Activated B cell treated with CpG ODN at 0.5 μM for 24 hours (primary cell): ENCODE measurements at regions not wholly inside any gene's neighbourhood (a gene's known extent, or its start where the extent isn't known, plus 50 kb on each side); places are given as distances from the start of the nearest gene placed in this dataset.

Experiments
- ATAC-seq: fragments of 200-7000 bp; cut with Tn5 transposase; one replicate; pipeline ENCODE4 v1.10.0; 2021; ENCODE audit warnings: low read depth, mild to moderate bottlenecking, moderate library complexity
- CTCF ChIA-PET: fragments of 350-600 bp; sonication (Branson Sonifier 250); formaldehyde crosslinking; loops from one replicate; lab custom pipeline; 2021; ENCODE audit warnings: antibody characterized with exemption; lab: Charles Lee
- POLR2A ChIA-PET: fragments of 350-600 bp; sonication (Branson Sonifier 250); formaldehyde crosslinking; loops from one replicate; lab custom pipeline; 2021; ENCODE audit warnings: antibody characterized with exemption; lab: Charles Lee
- DNase-seq: peaks from one replicate; pipeline ENCODE4 v3.0.0; 2022
- H3K27ac Mint-ChIP-seq: one replicate; pipeline ENCODE4 v1.8.0; 2020; ENCODE audit warnings: mixed read lengths
- H3K27me3 Mint-ChIP-seq: one replicate; pipeline ENCODE4 v1.8.0; 2021; ENCODE audit warnings: mixed read lengths
- H3K36me3 Mint-ChIP-seq: one replicate; pipeline ENCODE4 v1.8.0; 2021; ENCODE audit warnings: low read depth, mixed read lengths
- H3K4me1 Mint-ChIP-seq: one replicate; pipeline ENCODE4 v1.8.0; 2021; ENCODE audit warnings: mixed read lengths
- H3K4me3 Mint-ChIP-seq: one replicate; pipeline ENCODE4 v1.8.0; 2020; ENCODE audit warnings: mild to moderate bottlenecking, mixed read lengths
- H3K9me3 Mint-ChIP-seq: one replicate; pipeline ENCODE4 v1.8.0; 2020; ENCODE audit warnings: mixed read lengths
- intact Hi-C: fragments of 100-400 bp; cut with micrococcal nuclease; formaldehyde crosslinking; loops from one replicate; pipeline ENCODE4 v1.15.1; 2024
- TF ChIP-seq, protein P1 (sequence below): fragments of 200-600 bp; IDR thresholded peaks from one replicate; pipeline ENCODE4 v1.8.0; 2022; ENCODE audit warnings: antibody characterized with exemption, mild to moderate bottlenecking

DNA sequence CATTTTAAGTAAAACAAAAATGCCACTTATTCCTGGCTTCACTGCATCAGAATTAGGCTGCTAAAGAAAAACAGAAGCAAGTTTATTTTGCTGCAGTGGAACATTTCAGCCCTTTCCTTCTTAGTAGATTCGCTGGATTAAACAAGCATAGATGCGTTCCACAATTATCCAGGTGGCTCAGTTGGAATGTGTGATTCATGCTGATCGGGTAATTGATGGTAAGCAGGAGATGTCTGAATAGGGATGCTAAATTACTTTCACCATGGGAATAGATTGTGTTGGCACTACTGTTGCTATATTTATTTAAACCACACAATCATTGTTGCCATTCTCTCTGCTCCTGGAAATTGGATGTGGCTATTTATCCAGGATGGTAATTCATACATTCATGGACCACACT is 440.1 kb upstream of the DDI1 start:
- Mint-ChIP-seq H3K36me3 (no peaks in the 10 kb centered on the region), H3K9me3 (no peaks in the 10 kb centered on the region), H3K4me3 (no peak overlapping the region), H3K27ac (no peak overlapping the region), H3K27me3 (peaks cover 10% of the 10 kb centered on the region), H3K4me1 (no peaks in the 10 kb centered on the region)
- ATAC-seq (no peak), DNase-seq (no peak)
- ChIA-PET POLR2A (interaction anchor here (0.6 kb wide), 1 partner anchor 535 kb away, joined by 9 read pairs; no protein-coding TSS in a partner anchor), CTCF (no interaction called here)
- intact Hi-C loops = no loop called here
- TF ChIP-seq, protein P1, sequence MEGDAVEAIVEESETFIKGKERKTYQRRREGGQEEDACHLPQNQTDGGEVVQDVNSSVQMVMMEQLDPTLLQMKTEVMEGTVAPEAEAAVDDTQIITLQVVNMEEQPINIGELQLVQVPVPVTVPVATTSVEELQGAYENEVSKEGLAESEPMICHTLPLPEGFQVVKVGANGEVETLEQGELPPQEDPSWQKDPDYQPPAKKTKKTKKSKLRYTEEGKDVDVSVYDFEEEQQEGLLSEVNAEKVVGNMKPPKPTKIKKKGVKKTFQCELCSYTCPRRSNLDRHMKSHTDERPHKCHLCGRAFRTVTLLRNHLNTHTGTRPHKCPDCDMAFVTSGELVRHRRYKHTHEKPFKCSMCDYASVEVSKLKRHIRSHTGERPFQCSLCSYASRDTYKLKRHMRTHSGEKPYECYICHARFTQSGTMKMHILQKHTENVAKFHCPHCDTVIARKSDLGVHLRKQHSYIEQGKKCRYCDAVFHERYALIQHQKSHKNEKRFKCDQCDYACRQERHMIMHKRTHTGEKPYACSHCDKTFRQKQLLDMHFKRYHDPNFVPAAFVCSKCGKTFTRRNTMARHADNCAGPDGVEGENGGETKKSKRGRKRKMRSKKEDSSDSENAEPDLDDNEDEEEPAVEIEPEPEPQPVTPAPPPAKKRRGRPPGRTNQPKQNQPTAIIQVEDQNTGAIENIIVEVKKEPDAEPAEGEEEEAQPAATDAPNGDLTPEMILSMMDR = no peak

DNA sequence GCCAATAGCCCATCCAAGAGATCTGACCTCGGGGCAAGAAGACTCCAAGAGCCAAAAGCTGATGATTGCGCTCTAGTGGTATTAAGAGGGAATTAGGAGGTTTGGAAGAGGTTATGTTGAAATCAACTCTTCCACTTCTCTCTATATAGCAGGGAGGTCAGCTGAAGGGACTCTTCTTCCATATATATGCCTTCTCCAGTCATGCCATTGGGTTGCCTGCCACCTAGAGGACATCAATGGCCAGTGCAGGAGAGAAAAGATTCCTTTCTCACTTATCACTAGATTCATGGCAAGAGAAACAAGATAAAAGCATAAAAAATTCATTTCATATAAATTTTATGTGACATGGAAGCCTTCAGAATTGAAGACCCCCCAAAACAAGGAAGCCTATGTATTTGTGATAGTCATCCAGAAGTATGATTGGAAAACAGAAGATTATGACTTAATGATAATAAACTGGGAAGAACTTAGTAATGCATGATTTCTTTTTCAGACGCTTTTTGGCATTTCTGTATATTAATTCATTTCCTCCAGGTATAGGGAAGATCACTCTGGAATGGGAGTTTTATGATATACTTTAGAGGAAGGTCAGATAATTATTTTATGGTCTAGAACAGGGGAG is 435.1 kb upstream of the DDI1 start:
- Mint-ChIP-seq H3K36me3 (no peaks in the 10 kb centered on the region), H3K9me3 (no peaks in the 10 kb centered on the region), H3K27ac (no peak overlapping the region), H3K27me3 (peaks cover 12% of the 10 kb centered on the region), H3K4me1 (no peaks in the 10 kb centered on the region), H3K4me3 (no peak overlapping the region)
- no peak for DNase-seq
- ChIA-PET CTCF (interaction anchor here (0.7 to 1.5 kb wide), 3 partner anchors 8 to 565 kb away, joined by 3 to 5 read pairs (median 4); no protein-coding TSS in a partner anchor), POLR2A (interaction anchor here (0.6 kb wide), 1 partner anchor 496 kb away, joined by 3 read pairs; no protein-coding TSS in a partner anchor)
- TF ChIP-seq, protein P1 = peak; percentile 43
- intact Hi-C loops = loop anchor here (1.0 kb wide), 1 partner anchor 275 kb away; no protein-coding TSS in a partner anchor
- ATAC-seq = peak; percentile 37

DNA sequence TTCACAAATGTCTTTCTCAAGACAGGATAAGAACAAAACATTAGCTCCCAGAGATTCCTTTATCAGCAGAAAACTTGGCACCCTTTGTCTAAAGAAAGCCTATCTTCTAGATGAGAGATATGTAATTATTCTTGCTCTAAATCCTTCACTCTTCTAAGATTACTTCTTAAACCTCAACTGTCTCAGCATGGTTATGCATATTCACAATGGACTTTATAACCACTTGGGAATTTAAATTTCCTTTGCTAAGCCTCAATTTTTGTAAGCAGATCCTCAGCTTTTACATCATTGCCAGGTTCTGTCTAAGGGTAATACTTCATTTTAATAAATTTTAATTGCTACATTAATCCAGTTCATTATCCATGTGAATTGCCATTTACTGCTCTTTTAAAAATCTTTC is 433.6 kb upstream of the DDI1 start:
- TF ChIP-seq, protein P1 = no peak
- Mint-ChIP-seq H3K36me3 (no peaks in the 10 kb centered on the region), H3K27me3 (peaks cover 12% of the 10 kb centered on the region), H3K27ac (no peak overlapping the region), H3K4me3 (no peak overlapping the region), H3K9me3 (no peaks in the 10 kb centered on the region), H3K4me1 (no peaks in the 10 kb centered on the region)
- intact Hi-C loops = no loop called here
- ChIA-PET POLR2A (no interaction called here), CTCF (no interaction called here)
- ATAC-seq = no peak
- DNase-seq = no peak

DNA sequence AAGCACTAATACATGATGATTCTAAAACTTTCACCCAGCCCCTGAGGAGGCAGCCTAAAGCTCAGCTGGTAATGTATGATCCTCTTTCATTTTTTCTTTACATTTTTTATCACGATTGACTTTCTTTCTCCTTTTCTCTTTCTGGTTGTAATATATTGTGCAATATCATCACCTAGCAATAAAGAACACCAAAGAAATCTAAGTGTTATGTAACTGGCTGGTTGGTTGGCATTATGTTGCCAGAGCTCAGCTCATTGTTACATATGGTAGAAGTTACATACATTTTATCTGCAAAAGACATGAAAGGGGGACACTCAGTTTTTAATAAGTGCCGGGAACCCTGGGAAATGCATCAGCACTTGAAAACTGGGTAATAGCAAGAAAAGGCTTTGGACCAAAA is 432.1 kb upstream of the DDI1 start:
- Mint-ChIP-seq H3K36me3 (no peaks in the 10 kb centered on the region), H3K27ac (no peak overlapping the region), H3K4me3 (no peak overlapping the region), H3K9me3 (no peaks in the 10 kb centered on the region), H3K4me1 (no peaks in the 10 kb centered on the region), H3K27me3 (peaks cover 12% of the 10 kb centered on the region)
- ATAC-seq = no peak
- TF ChIP-seq, protein P1 = no peak
- no peak for DNase-seq
- intact Hi-C loops = no loop called here
- CTCF ChIA-PET = no interaction called here
- POLR2A ChIA-PET = no interaction called here

DNA sequence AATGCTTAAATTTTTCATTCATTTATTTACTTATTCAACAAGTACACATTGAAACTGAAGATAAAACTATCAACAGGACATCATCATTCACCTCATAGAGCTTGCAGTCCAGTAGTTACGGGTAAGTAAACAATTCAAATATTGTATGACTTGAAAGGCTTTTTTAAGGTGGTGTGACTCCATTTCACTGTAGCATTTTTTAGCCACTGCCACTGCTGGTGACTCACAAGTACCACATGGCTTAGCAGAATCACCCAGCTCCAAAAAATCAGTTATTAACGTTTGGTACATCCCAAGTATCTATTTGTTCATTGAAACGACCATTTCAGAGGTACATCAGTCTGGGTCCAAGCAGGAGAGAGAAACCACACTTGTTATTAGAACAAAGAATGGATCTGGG is 427.9 kb upstream of the DDI1 start:
- ChIA-PET POLR2A (no interaction called here), CTCF (interaction anchor here (1.2 kb wide), 1 partner anchor 8 kb away, joined by 4 read pairs; no protein-coding TSS in a partner anchor)
- no peaks in the 10 kb centered on the region for H3K27me3 Mint-ChIP-seq

More for the DNA sequence above, 427.9 kb upstream of the DDI1 start:
- Mint-ChIP-seq H3K27ac (no peak overlapping the region), H3K4me3 (no peak overlapping the region), H3K9me3 (no peaks in the 10 kb centered on the region), H3K4me1 (no peaks in the 10 kb centered on the region), H3K36me3 (no peaks in the 10 kb centered on the region)
- ATAC-seq = no peak
- TF ChIP-seq, protein P1 = no peak
- intact Hi-C loops = no loop called here
- no peak for DNase-seq
